ENCODE measurements at regions not wholly inside any gene's neighbourhood (a gene's known extent, or its start where the extent isn't known, plus 50 kb on each side); places are given as distances from the start of the nearest gene placed in this dataset.
"Not testable (repeated sequence)": the region's sequence is repeated elsewhere in the genome, so short reads cannot be mapped to it uniquely, and the experiment has no call there.

DNA sequence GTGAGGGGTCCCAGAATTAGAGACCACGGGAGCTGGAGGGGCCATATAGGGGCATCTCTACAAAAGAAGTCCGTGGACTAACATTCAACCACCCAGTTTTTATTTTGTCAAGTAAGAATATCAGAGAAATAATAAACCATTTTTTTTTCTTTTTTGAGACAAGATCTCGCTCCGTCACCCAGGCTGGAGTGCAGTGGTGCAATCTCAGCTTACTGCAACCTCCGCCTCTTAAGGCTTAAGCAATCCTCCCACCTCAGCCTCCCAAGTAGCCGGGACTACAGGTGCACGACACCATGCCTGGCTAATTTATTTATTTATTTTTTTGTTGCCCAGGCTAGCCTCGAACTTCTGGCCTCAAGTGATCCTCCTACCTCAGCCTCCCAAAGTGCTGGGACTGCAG is 82.7 kb downstream of the ZFP36L2 start:
- no peaks in the 10 kb centered on the region for H3K27me3 ChIP-seq (ENCODE audit: control insufficient read depth in 2 of 2, insufficient read depth in 2 of 2, low read length in 2 of 2)
- H3K79me2 ChIP-seq (ENCODE audit: control insufficient read depth, insufficient read depth, low read length) = no peaks in the 10 kb centered on the region
- H2AFZ ChIP-seq (ENCODE audit: low read depth, low read length) = no peak overlapping the region
- no peak for TF ChIP-seq EZH2 (IDR thresholded peaks at IDR 0.05; ENCODE audit: borderline replicate concordance, low read depth, low read length, severe bottlenecking)
- TF ChIP-seq FOS (IDR thresholded peaks at IDR 0.05; ENCODE audit: borderline replicate concordance, insufficient read depth, low read length) = no peak
- intact Hi-C loops (cut with micrococcal nuclease) = no loop called here
- no peaks in the 10 kb centered on the region for H3K9me3 ChIP-seq (replicated peaks; ENCODE audit: control insufficient read depth, insufficient read depth, low read length)
- H4K20me1 ChIP-seq (replicated peaks; ENCODE audit: control insufficient read depth, extremely low read depth, insufficient read depth, low read length) = no peaks in the 10 kb centered on the region
- no peak overlapping the region for H3K4me2 ChIP-seq (ENCODE audit: insufficient read depth, low read length)
- H3K9me1 ChIP-seq (replicated peaks; ENCODE audit: control insufficient read depth, extremely low read depth, insufficient read depth, low read length) = no peaks in the 10 kb centered on the region
- H3K27ac ChIP-seq (ENCODE audit: insufficient read depth, low read depth, low read length) = no peak overlapping the region
- FAIRE-seq (no peak), DNase-seq (ENCODE audit: low read depth, low spot score) (no peak)
- BruUV-seq (replicated peaks) = no TSS peak
- H3K36me3 ChIP-seq (ENCODE audit: control insufficient read depth in 2 of 2, extremely low read depth in 1 of 2, insufficient read depth in 2 of 2, low read length in 2 of 2) = no peaks in the 10 kb centered on the region
- dilution Hi-C loops (cut with MboI; ENCODE audit: extremely low pct_ligation_motif_present, low sequenced_read_pairs) = no loop called here
- CTCF ChIA-PET = no interaction called here
- POLR2A ChIA-PET = no interaction called here
- no peak overlapping the region for H3K4me3 ChIP-seq (replicated peaks in 1 of 3; ENCODE audit: insufficient read depth in 1 of 3, low read depth in 1 of 3, low read length in 3 of 3)
- peaks cover 7% of the 10 kb centered on the region for H3K4me1 ChIP-seq (ENCODE audit: control insufficient read depth, extremely low read depth, insufficient read depth, low read length)
- H3K9ac ChIP-seq (replicated peaks; ENCODE audit: extremely low read depth, insufficient read depth, low read length) = no peak overlapping the region

DNA sequence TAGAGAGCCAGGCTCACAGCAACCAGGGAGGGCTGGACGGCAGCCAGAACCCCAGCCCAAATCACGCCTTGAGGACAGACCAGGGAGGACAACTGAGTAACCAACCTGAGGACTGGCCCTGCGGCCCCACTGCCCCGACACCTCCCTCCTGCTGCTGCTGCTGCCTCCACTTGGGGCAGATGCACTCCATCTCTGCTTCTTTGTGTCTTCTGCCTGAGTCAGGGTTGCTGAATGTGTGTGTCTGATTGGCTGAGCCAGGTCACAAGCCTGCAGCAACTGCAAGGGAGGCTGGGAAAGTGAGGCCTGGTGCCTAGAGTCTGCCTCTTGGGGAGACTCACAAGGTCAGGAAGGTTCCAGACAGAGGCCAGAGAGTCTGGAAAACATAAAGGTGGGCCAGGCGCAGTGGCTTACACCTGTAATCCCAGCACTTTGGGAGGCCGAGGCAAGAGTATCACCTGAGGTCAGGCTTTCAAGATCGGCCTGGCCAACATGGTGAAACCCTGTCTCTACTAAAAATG is 83.4 kb downstream of the ZFP36L2 start:
- no peak overlapping the region for H3K4me3 ChIP-seq (replicated peaks in 1 of 3; ENCODE audit: insufficient read depth in 1 of 3, low read depth in 1 of 3, low read length in 3 of 3)
- no peaks in the 10 kb centered on the region for H3K9me1 ChIP-seq (replicated peaks; ENCODE audit: control insufficient read depth, extremely low read depth, insufficient read depth, low read length)
- no peak for FAIRE-seq
- H3K4me1 ChIP-seq (ENCODE audit: control insufficient read depth, extremely low read depth, insufficient read depth, low read length) = peaks cover 7% of the 10 kb centered on the region
- no peaks in the 10 kb centered on the region for H4K20me1 ChIP-seq (replicated peaks; ENCODE audit: control insufficient read depth, extremely low read depth, insufficient read depth, low read length)
- DNase-seq (ENCODE audit: low read depth, low spot score) = no peak
- TF ChIP-seq FOS (IDR thresholded peaks at IDR 0.05; ENCODE audit: borderline replicate concordance, insufficient read depth, low read length) (no peak), JUN (IDR thresholded peaks at IDR 0.05; ENCODE audit: borderline replicate concordance, insufficient read depth, insufficient read length, low read depth) (no peak)
- TF ChIP-seq, protein P1, sequence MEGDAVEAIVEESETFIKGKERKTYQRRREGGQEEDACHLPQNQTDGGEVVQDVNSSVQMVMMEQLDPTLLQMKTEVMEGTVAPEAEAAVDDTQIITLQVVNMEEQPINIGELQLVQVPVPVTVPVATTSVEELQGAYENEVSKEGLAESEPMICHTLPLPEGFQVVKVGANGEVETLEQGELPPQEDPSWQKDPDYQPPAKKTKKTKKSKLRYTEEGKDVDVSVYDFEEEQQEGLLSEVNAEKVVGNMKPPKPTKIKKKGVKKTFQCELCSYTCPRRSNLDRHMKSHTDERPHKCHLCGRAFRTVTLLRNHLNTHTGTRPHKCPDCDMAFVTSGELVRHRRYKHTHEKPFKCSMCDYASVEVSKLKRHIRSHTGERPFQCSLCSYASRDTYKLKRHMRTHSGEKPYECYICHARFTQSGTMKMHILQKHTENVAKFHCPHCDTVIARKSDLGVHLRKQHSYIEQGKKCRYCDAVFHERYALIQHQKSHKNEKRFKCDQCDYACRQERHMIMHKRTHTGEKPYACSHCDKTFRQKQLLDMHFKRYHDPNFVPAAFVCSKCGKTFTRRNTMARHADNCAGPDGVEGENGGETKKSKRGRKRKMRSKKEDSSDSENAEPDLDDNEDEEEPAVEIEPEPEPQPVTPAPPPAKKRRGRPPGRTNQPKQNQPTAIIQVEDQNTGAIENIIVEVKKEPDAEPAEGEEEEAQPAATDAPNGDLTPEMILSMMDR (IDR thresholded peaks at IDR 0.05; ENCODE audit: extremely low read depth in 1 of 2, insufficient read depth in 1 of 2, low read depth in 1 of 2, low read length in 2 of 2) = peak in 1 of 2 donors; percentile 13
- CTCF ChIA-PET = no interaction called here
- no peak overlapping the region for H3K27ac ChIP-seq (ENCODE audit: insufficient read depth, low read depth, low read length)
- no peaks in the 10 kb centered on the region for H3K79me2 ChIP-seq (ENCODE audit: control insufficient read depth, insufficient read depth, low read length)
- no peaks in the 10 kb centered on the region for H3K9me3 ChIP-seq (replicated peaks; ENCODE audit: control insufficient read depth, insufficient read depth, low read length)
- POLR2A ChIA-PET = no interaction called here
- intact Hi-C loops (cut with micrococcal nuclease) = no loop called here
- no TSS peak for BruUV-seq (replicated peaks)
- dilution Hi-C loops (cut with MboI; ENCODE audit: extremely low pct_ligation_motif_present, low sequenced_read_pairs) = no loop called here
- H3K4me2 ChIP-seq (ENCODE audit: insufficient read depth, low read length) = no peak overlapping the region
- no peaks in the 10 kb centered on the region for H3K36me3 ChIP-seq (ENCODE audit: control insufficient read depth in 2 of 2, extremely low read depth in 1 of 2, insufficient read depth in 2 of 2, low read length in 2 of 2)
- no peaks in the 10 kb centered on the region for H3K27me3 ChIP-seq (ENCODE audit: control insufficient read depth in 2 of 2, insufficient read depth in 2 of 2, low read length in 2 of 2)
- H2AFZ ChIP-seq (ENCODE audit: low read depth, low read length) = no peak overlapping the region
- no peak overlapping the region for H3K9ac ChIP-seq (replicated peaks; ENCODE audit: extremely low read depth, insufficient read depth, low read length)

DNA sequence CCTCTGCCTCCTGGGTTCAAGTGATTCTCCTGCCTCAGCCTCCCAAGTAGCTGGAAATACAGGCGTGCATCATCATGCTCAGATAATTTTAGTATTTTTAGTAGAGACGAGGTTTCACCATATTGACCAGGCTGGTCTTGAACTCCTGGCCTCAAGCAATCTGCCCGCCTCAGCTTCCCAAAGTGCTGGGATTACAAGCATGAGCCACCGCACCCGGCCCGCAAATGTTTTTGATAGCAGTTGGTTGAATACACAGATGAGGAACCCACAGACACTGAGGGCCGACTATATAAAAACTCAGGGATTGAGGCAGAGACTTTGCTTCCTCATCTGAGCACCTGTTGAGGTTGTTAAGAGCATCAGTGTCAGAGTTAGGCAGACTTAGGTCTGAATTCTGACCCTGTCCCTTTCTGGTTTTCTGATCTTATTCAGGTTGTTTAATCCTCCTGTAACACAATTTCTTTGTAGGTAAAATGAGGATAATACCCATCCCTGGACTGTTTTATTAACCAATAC is 84.7 kb downstream of the ZFP36L2 start:
- intact Hi-C loops (cut with micrococcal nuclease) = not testable (repeated sequence)

More for the DNA sequence above, 84.7 kb downstream of the ZFP36L2 start:
- H2AFZ ChIP-seq (ENCODE audit: low read depth, low read length); H3K36me3 ChIP-seq (ENCODE audit: control insufficient read depth in 2 of 2, extremely low read depth in 1 of 2, insufficient read depth in 2 of 2, low read length in 2 of 2); H4K20me1 ChIP-seq (replicated peaks; ENCODE audit: control insufficient read depth, extremely low read depth, insufficient read depth, low read length); H3K9ac ChIP-seq (replicated peaks; ENCODE audit: extremely low read depth, insufficient read depth, low read length); H3K4me1 ChIP-seq (ENCODE audit: control insufficient read depth, extremely low read depth, insufficient read depth, low read length); DNase-seq (ENCODE audit: low read depth, low spot score); H3K4me3 ChIP-seq (replicated peaks in 1 of 3; ENCODE audit: insufficient read depth in 1 of 3, low read depth in 1 of 3, low read length in 3 of 3); dilution Hi-C loops (cut with MboI; ENCODE audit: extremely low pct_ligation_motif_present, low sequenced_read_pairs); H3K27me3 ChIP-seq (ENCODE audit: control insufficient read depth in 2 of 2, insufficient read depth in 2 of 2, low read length in 2 of 2); BruUV-seq (replicated peaks); FAIRE-seq; H3K9me1 ChIP-seq (replicated peaks; ENCODE audit: control insufficient read depth, extremely low read depth, insufficient read depth, low read length); H3K9me3 ChIP-seq (replicated peaks; ENCODE audit: control insufficient read depth, insufficient read depth, low read length); CTCF ChIA-PET; H3K27ac ChIP-seq (ENCODE audit: insufficient read depth, low read depth, low read length); H3K79me2 ChIP-seq (ENCODE audit: control insufficient read depth, insufficient read depth, low read length); H3K4me2 ChIP-seq (ENCODE audit: insufficient read depth, low read length); POLR2A ChIA-PET: not testable (repeated sequence)

Measured in endothelial cell of umbilical vein (primary cell).